ENCODE measurements at regions not wholly inside any gene's neighbourhood (a gene's known extent, or its start where the extent isn't known, plus 50 kb on each side); places are given as distances from the start of the nearest gene placed in this dataset.

DNA sequence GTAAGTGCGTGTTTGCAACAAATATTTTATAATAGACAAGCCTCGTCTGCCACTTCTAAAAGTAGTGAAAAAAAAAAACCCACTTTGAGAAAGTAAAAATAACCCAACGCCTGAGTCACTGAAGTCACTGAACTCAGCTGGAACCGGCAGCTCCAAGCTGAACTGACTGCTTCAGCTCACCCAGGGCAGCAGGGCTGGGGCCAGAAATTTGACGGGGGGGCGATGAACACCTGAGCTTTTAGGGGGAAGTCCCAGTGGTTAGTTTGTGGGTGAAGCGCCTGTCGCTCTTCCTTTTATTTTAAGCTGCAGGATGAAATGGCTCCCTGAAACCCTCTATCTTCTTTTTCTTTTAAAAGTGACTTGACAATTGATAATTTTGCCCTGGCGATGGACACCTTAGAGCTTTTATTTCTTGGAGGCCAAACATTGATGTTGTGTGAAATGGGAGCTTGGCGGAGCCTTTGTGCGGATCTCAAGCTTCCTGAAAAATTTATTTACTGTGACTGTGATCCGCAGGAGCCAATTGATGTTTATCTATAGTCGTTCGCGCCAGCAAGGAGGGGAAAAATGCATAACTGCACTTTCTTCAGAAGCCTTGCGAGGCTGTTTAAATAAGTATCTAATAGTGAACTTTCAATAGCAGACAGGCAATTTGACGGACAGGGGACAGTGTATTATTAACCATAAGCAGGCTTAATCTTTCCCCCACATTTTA, 173.2 kb upstream of the MYL2 start:
- TF ChIP-seq CTCF (IDR thresholded peaks at IDR 0.05) (no peak), EZH2 (IDR thresholded peaks at IDR 0.05; ENCODE audit: borderline replicate concordance, insufficient read depth, low read depth, low read length, poor library complexity, severe bottlenecking) (no peak)
